ENCODE measurements at regions not wholly inside any gene's neighbourhood (a gene's known extent, or its start where the extent isn't known, plus 50 kb on each side); places are given as distances from the start of the nearest gene placed in this dataset.

- Histone ChIP-seq H3K4me3 (ENCODE audit: low read depth in 1 of 2, low read length in 2 of 2) (peak overlapping the region; percentile 19 to 22), H3K4me1 (ENCODE audit: control insufficient read depth in 2 of 2, insufficient read depth in 2 of 2, low read length in 1 of 2) (peaks cover 0 to 8% of the 10 kb centered on the region in 2 donors), H3K27me3 (ENCODE audit: control insufficient read depth in 1 of 2, insufficient read depth in 2 of 2, low read length in 2 of 2) (no peaks in the 10 kb centered on the region), H3K27ac (ENCODE audit: low read depth in 2 of 2, low read length in 1 of 2) (peak overlapping the region in 1 of 2 donors; percentile 65), H3K9me3 (ENCODE audit: control insufficient read depth in 2 of 2, insufficient read depth in 1 of 2, low read depth in 1 of 2, low read length in 1 of 2) (peaks cover 0 to 9% of the 10 kb centered on the region in 2 donors), H3K36me3 (ENCODE audit: control insufficient read depth in 2 of 2, insufficient read depth in 2 of 2, low read length in 1 of 2) (no peaks in the 10 kb centered on the region)
- WGBS, 2 donors = 55 to 61% methylated on average over 5 of the region's 5 CpGs
Observed at GRCh38 chr3:197356741-197357140, 58.3 kb upstream of the DLG1 start.

DNA sequence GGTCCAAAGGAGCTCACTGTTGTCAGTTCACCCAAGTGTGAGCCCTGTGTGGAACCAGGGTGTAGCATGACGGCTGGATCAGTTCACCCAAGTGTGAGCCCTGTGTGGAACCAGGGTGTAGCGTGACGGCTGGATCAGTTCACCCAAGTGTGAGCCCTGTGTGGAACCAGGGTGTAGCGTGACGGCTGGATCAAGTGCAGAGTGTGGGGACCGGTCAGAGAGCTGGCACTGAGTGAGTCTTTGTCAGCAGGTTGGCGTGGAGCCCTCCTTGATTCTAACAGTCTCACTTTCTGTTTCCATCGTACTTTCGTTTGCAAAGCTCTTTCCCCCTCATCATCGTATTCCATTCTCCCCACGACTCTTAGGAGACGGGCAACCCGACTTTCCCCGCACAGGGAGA is 57.9 kb upstream of the DLG1 start:
- WGBS, 2 donors = 59 to 66% methylated on average over 14 of the region's 14 CpGs
- no peaks in the 10 kb centered on the region for H3K36me3 ChIP-seq (ENCODE audit: control insufficient read depth in 2 of 2, insufficient read depth in 2 of 2, low read length in 1 of 2)
- peaks cover 0 to 9% of the 10 kb centered on the region in 2 donors for H3K9me3 ChIP-seq (ENCODE audit: control insufficient read depth in 2 of 2, insufficient read depth in 1 of 2, low read depth in 1 of 2, low read length in 1 of 2)
- H3K4me3 ChIP-seq (ENCODE audit: low read depth in 1 of 2, low read length in 2 of 2) = peak overlapping the region; percentile 19 to 22
- no peaks in the 10 kb centered on the region for H3K27me3 ChIP-seq (ENCODE audit: control insufficient read depth in 1 of 2, insufficient read depth in 2 of 2, low read length in 2 of 2)
- H3K27ac ChIP-seq (ENCODE audit: low read depth in 2 of 2, low read length in 1 of 2) = peak overlapping the region in 1 of 2 donors; percentile 65
- H3K4me1 ChIP-seq (ENCODE audit: control insufficient read depth in 2 of 2, insufficient read depth in 2 of 2, low read length in 1 of 2) = peaks cover 0 to 8% of the 10 kb centered on the region in 2 donors

DNA sequence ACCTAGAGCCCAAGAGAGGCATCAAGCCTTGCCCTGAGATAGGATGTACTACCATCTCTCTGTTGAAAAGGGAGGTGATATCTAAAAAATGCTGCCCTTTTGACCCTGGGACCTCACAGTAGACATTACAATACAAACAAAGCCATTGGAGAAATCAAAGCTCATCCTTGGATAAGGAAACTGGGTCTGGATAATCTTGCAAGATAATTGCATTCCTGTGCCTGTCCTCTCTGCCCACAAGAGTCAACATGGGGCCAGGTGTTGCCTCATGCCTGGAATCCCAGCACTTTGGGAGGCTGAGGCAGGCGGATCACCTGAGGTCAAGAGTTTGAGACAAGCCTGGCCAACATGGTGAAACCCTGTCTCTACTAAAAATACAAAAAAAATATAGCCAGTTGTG is 57.3 kb upstream of the DLG1 start:
- no peaks in the 10 kb centered on the region for H3K27me3 ChIP-seq (ENCODE audit: control insufficient read depth in 1 of 2, insufficient read depth in 2 of 2, low read length in 2 of 2)
- 88 to 94% methylated on average over 1 of the region's 1 CpG for WGBS, 2 donors
- H3K36me3 ChIP-seq (ENCODE audit: control insufficient read depth in 2 of 2, insufficient read depth in 2 of 2, low read length in 1 of 2) = no peaks in the 10 kb centered on the region
- H3K4me3 ChIP-seq (ENCODE audit: low read depth in 1 of 2, low read length in 2 of 2) = no peak overlapping the region
- H3K27ac ChIP-seq (ENCODE audit: low read depth in 2 of 2, low read length in 1 of 2) = peak overlapping the region in 1 of 2 donors; percentile 7
- H3K4me1 ChIP-seq (ENCODE audit: control insufficient read depth in 2 of 2, insufficient read depth in 2 of 2, low read length in 1 of 2) = peaks cover 0 to 8% of the 10 kb centered on the region in 2 donors
- peaks cover 0 to 9% of the 10 kb centered on the region in 2 donors for H3K9me3 ChIP-seq (ENCODE audit: control insufficient read depth in 2 of 2, insufficient read depth in 1 of 2, low read depth in 1 of 2, low read length in 1 of 2)

- H3K4me3 ChIP-seq (ENCODE audit: low read depth in 1 of 2, low read length in 2 of 2) = no peak overlapping the region
- peaks cover 0 to 2% of the 10 kb centered on the region in 2 donors for H3K9me3 ChIP-seq (ENCODE audit: control insufficient read depth in 2 of 2, insufficient read depth in 1 of 2, low read depth in 1 of 2, low read length in 1 of 2)
- 53 to 61% methylated on average over 19 of the region's 19 CpGs for WGBS, 2 donors
- H3K36me3 ChIP-seq (ENCODE audit: control insufficient read depth in 2 of 2, insufficient read depth in 2 of 2, low read length in 1 of 2) = no peaks in the 10 kb centered on the region
- H3K27ac ChIP-seq (ENCODE audit: low read depth in 2 of 2, low read length in 1 of 2) = peak overlapping the region; percentile 17 to 48
- no peaks in the 10 kb centered on the region for H3K27me3 ChIP-seq (ENCODE audit: control insufficient read depth in 1 of 2, insufficient read depth in 2 of 2, low read length in 2 of 2)
- H3K4me1 ChIP-seq (ENCODE audit: control insufficient read depth in 2 of 2, insufficient read depth in 2 of 2, low read length in 1 of 2) = peaks cover 0 to 8% of the 10 kb centered on the region in 2 donors
Observed at GRCh38 chr3:197354568-197355001, 56.2 kb upstream of the DLG1 start.

GRCh38 chr3:197353867-197354567 is 55.6 kb upstream of the DLG1 start:
- H3K4me1 ChIP-seq (ENCODE audit: control insufficient read depth in 2 of 2, insufficient read depth in 2 of 2, low read length in 1 of 2) = peaks cover 0 to 8% of the 10 kb centered on the region in 2 donors
- H3K27me3 ChIP-seq (ENCODE audit: control insufficient read depth in 1 of 2, insufficient read depth in 2 of 2, low read length in 2 of 2) = no peaks in the 10 kb centered on the region
- WGBS, 2 donors = 68 to 70% methylated on average over 10 of the region's 10 CpGs
- peak overlapping the region in 1 of 2 donors; percentile 22 for H3K27ac ChIP-seq (ENCODE audit: low read depth in 2 of 2, low read length in 1 of 2)
- H3K9me3 ChIP-seq (ENCODE audit: control insufficient read depth in 2 of 2, insufficient read depth in 1 of 2, low read depth in 1 of 2, low read length in 1 of 2) = peaks cover 0 to 2% of the 10 kb centered on the region in 2 donors
- H3K36me3 ChIP-seq (ENCODE audit: control insufficient read depth in 2 of 2, insufficient read depth in 2 of 2, low read length in 1 of 2) = no peaks in the 10 kb centered on the region
- no peak overlapping the region for H3K4me3 ChIP-seq (ENCODE audit: low read depth in 1 of 2, low read length in 2 of 2)

DNA sequence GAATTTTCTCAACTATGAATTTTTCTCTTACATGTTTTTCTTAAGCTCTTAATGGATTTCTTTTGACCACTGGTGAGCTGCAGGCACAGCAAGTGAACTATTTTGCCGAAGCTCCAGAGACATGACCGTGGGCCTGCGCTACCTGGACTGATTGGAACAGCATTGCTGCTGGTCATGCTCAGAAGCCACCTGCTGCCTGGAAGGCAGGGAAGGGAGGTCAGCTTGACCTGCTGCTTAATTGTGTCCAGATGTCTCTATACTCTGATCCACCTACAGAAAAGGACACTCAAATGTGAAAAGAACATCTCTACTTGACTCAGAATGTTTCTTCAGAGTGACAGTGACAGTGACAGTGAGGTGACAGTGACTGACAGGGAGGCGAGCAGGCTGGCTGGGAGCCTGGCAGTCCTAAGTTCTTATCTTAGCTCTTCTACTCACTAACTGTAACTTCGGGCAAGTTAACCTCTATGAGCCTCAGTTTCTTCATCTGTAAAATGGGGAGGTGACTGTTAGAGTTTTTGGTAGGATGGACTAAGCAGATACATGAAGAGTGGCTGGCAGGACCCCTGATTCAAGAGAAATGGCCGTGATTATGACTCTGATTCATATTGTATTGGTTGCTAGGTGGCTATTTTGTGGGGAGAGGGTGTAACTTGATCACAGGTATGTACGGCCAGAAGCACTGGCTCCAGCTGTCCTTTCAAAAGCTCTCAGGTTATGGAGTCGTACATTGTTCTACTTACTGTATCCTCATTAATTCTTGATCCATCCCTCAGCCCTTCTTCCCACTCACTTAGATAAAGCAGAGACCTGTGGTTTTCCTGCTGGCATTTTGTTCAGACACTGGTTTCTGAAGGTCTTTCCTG is 54.8 kb upstream of the DLG1 start:
- H3K27me3 ChIP-seq (ENCODE audit: control insufficient read depth in 1 of 2, insufficient read depth in 2 of 2, low read length in 2 of 2) = no peaks in the 10 kb centered on the region
- H3K9me3 ChIP-seq (ENCODE audit: control insufficient read depth in 2 of 2, insufficient read depth in 1 of 2, low read depth in 1 of 2, low read length in 1 of 2) = no peaks in the 10 kb centered on the region
- WGBS, 2 donors = 53 to 80% methylated on average over 8 of the region's 8 CpGs
- H3K4me1 ChIP-seq (ENCODE audit: control insufficient read depth in 2 of 2, insufficient read depth in 2 of 2, low read length in 1 of 2) = peaks cover 0 to 8% of the 10 kb centered on the region in 2 donors
- no peak overlapping the region for H3K27ac ChIP-seq (ENCODE audit: low read depth in 2 of 2, low read length in 1 of 2)
- H3K4me3 ChIP-seq (ENCODE audit: low read depth in 1 of 2, low read length in 2 of 2) = no peak overlapping the region
- no peaks in the 10 kb centered on the region for H3K36me3 ChIP-seq (ENCODE audit: control insufficient read depth in 2 of 2, insufficient read depth in 2 of 2, low read length in 1 of 2)

DNA sequence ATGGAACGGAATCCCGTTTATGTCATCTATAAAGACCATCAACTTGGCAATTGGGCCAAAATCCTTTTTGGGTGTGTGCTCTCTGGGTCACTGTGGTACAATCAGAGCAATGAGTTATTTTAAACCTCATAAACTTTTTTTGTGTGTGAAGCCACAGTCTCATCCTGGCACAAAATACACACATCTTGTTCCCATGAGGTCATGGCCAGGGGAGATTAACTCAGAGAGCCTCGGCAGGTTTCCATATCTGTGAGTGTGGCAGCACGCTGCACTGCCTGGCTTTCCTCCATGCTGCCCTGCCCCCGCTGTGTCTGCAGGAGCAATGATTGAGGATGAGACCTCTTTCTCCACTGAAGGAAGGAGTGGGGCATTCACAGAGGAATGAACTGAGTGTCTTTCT is 54.0 kb upstream of the DLG1 start:
- Histone ChIP-seq H3K36me3 (ENCODE audit: control insufficient read depth in 2 of 2, insufficient read depth in 2 of 2, low read length in 1 of 2) (no peaks in the 10 kb centered on the region), H3K4me1 (ENCODE audit: control insufficient read depth in 2 of 2, insufficient read depth in 2 of 2, low read length in 1 of 2) (peaks cover 0 to 8% of the 10 kb centered on the region in 2 donors), H3K27ac (ENCODE audit: low read depth in 2 of 2, low read length in 1 of 2) (no peak overlapping the region), H3K4me3 (ENCODE audit: low read depth in 1 of 2, low read length in 2 of 2) (no peak overlapping the region), H3K9me3 (ENCODE audit: control insufficient read depth in 2 of 2, insufficient read depth in 1 of 2, low read depth in 1 of 2, low read length in 1 of 2) (no peaks in the 10 kb centered on the region), H3K27me3 (ENCODE audit: control insufficient read depth in 1 of 2, insufficient read depth in 2 of 2, low read length in 2 of 2) (no peaks in the 10 kb centered on the region)
- WGBS, 2 donors = 37 to 50% methylated on average over 5 of the region's 5 CpGs

DNA sequence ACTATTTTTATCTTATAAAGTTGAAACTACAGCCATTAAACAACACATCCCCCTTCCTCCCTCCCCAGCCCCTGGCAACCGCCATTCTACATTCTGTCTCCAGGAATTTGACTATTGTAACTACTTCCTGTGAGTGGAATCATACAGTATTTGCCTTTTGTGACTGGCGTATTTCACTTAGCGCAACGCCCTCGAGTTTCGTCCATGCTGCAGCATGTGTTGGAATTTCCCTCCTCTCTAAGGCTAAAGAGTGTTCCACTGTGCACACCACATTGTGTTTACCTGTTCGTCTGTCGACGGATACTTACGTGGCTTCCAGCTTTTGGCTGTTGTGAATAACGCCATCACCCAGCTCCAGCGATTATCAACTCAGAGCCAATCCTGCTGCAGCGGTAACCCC is 52.0 kb upstream of the DLG1 start:
- Histone ChIP-seq H3K4me1 (ENCODE audit: control insufficient read depth in 2 of 2, insufficient read depth in 2 of 2, low read length in 1 of 2) (peaks cover 0 to 3% of the 10 kb centered on the region in 2 donors), H3K4me3 (ENCODE audit: low read depth in 1 of 2, low read length in 2 of 2) (no peak overlapping the region), H3K36me3 (ENCODE audit: control insufficient read depth in 2 of 2, insufficient read depth in 2 of 2, low read length in 1 of 2) (no peaks in the 10 kb centered on the region), H3K9me3 (ENCODE audit: control insufficient read depth in 2 of 2, insufficient read depth in 1 of 2, low read depth in 1 of 2, low read length in 1 of 2) (no peaks in the 10 kb centered on the region), H3K27ac (ENCODE audit: low read depth in 2 of 2, low read length in 1 of 2) (no peak overlapping the region), H3K27me3 (ENCODE audit: control insufficient read depth in 1 of 2, insufficient read depth in 2 of 2, low read length in 2 of 2) (no peaks in the 10 kb centered on the region)
- WGBS, 2 donors = 87 to 89% methylated on average over 13 of the region's 13 CpGs

DNA sequence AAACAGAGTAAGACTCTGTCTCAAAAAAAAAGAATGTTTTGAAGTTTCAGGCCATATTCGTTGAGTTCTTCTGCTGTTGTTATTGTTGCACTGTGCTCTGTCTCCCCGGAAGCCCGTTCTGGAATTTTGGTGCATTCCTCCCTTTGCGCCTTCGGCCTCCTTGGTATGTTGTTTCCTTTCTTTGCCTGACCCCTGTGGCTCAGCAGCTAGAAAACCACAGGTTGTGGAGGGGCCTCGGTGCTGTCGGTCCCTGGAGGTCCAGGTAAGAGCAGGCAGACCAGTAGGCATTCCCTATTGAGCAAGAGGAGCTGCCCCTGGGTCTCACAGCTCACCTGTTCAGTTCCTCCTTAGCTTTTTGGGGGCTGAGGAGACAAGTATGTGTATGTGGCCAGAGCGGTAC is 51.0 kb upstream of the DLG1 start:
- no peak overlapping the region for H3K4me3 ChIP-seq (ENCODE audit: low read depth in 1 of 2, low read length in 2 of 2)
- no peaks in the 10 kb centered on the region for H3K4me1 ChIP-seq (ENCODE audit: control insufficient read depth in 2 of 2, insufficient read depth in 2 of 2, low read length in 1 of 2)
- no peak overlapping the region for H3K27ac ChIP-seq (ENCODE audit: low read depth in 2 of 2, low read length in 1 of 2)
- 89% methylated on average over 8 of the region's 8 CpGs for WGBS, 2 donors
- no peaks in the 10 kb centered on the region for H3K27me3 ChIP-seq (ENCODE audit: control insufficient read depth in 1 of 2, insufficient read depth in 2 of 2, low read length in 2 of 2)
- no peaks in the 10 kb centered on the region for H3K36me3 ChIP-seq (ENCODE audit: control insufficient read depth in 2 of 2, insufficient read depth in 2 of 2, low read length in 1 of 2)
- no peaks in the 10 kb centered on the region for H3K9me3 ChIP-seq (ENCODE audit: control insufficient read depth in 2 of 2, insufficient read depth in 1 of 2, low read depth in 1 of 2, low read length in 1 of 2)

Data from esophagus (tissue), 2 donors.